ENCODE measurements at regions not wholly inside any gene's neighbourhood (a gene's known extent, or its start where the extent isn't known, plus 50 kb on each side); places are given as distances from the start of the nearest gene placed in this dataset.

DNA sequence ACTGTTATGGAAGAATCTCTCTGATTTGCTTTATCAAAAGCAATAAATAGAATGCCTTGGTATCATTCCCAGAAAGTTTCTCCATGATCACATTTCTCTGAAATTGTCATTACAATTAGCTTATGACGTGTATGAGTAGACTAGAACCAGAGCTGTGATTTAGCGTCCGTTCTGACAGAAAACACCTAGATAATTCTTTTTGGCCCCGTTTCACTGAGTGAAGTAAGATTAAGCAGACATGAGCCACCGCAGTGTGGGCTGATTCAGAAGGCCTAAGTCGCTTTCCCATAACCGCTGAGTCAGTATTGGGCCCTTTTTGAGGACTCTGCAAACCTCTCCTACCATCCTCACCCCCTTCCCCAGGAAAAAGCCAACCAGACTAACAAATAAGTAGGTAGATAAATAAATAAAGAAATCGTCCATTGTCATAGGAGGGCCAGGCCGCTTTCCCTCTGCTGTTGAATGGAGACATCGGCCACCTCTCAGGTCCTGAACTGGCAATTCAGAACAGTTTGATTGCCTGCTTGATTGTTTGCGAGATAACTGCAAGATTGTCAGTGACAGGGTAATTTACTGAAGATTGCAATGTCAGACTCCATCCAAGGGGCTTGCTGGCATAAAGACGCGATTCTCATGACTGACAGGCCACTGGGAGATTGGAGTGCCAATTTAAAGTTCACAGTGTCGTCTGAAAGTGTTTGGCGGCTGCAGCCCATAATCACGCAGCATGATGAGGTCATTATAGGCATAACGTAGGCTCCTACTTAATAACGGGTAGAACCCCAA lies 105.0 kb upstream of the WWC1 start:
- no peak for DNase-seq (ENCODE audit: low read depth in 4 of 4, low spot score in 3 of 4)

DNA sequence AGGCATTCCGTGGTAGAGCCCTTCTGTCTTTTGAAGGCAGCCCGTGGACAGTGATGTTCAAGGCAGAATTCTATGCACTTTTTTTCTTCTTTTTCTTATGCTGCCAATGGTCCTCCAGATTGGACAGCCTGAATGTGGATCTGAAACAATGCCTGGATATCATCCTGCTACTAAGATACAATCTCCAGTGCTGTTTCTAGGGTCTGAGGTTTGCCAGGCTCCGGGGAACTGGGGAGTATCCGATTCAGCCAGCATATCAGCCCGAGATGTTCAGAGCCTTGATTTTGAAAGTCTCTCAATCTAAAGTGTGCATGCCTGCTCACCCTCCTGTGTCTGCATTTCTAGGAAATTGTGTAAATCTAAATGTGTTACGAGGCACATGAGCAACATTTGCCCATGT lies 103.8 kb upstream of the WWC1 start:
- DNase-seq (ENCODE audit: low read depth in 4 of 4, low spot score in 3 of 4): no peak

DNA sequence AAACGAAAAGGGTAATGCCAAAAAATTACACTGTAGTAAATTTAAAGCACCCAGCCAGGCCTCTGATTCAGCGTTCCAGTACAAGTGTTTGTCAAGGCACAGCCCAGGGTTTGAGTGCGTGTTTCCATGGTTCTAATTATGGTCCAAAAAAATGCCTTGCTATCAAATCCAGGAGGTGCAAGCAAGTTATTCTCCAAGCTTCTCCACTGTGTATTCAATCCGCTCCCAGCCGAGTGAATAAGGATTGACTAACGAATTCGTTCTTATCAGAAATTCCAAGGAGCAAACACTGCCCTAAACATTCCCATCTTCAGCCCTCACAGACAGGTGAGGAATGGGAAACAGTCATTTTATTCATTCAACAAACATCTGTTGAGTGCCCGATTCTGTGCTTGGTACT lies 103.3 kb upstream of the WWC1 start:
- DNase-seq (ENCODE audit: low read depth in 4 of 4, low spot score in 3 of 4): no peak

DNA sequence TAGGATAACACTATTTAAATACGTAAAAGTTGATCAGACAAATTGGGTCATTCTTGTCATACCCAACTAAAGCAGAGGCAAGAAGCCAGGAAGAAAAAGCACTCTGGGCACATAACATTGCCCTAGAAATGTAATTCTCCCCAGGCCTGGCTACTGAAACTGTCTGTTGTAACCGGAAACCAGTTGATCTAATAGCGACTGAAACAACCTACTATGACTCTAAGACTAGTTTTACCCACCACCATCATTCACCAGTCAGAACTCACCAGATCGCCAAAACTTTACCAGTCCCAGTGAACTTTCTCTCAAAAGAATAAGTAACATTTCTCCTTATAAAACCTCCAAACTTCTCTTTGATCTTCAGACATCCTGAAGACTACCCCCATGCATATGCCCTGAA lies 99.3 kb upstream of the WWC1 start:
- no peak for DNase-seq (ENCODE audit: low read depth in 4 of 4, low spot score in 3 of 4)

DNA sequence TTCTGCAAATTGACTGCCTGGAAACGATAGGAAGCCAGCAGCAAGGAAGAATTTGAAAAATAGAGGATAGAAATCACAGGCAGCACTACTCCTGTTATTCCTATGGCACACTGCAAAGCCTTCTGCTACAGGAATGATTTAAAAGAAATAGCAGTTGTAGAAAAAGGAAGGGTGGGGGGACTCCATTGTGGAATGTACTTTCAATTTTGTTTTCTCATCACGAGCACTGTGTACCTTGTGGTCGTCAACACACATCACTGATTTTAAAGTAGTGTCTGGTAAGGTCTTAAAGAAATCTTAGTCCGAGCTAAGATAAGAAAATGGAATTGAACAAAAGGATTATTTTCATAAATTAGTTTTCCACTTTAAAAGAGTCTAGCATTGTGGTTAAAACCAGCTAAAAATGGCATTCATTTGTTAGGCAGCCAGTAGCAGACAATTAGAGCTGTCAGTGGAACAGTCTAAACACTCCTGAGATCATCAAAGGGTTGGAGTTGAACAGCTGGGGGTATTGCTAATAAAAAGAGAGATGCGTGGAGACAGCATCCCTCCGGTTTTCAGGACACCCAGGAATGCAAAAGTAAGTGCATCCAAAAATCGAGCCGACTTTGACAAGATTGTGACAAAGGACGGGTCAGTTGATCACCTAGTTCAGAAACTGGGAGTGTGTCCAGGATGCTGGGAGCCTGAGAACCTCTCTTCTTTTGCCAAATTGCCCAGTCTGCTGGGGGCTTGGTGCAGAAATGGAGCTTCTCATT lies 97.8 kb upstream of the WWC1 start:
- DNase-seq (ENCODE audit: low read depth in 4 of 4, low spot score in 3 of 4): no peak

DNA sequence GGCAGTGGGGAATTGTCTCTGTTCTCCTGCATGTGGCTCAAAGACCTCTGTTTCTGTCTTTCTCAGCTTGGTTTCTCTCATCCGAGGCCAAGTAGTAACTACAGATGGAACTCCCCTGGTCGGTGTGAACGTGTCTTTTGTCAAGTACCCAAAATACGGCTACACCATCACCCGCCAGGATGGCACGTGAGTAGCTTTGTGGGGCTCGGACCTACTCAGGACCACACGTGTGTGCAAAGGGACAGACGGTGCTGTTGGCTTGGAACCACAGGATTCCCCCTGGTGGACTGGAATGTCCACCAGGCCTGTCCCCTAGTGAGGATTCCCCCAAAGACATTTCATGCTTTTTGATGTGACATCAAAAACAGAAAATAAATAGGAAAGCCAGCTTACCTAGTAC lies 96.3 kb upstream of the WWC1 start:
- no peak for DNase-seq (ENCODE audit: low read depth in 4 of 4, low spot score in 3 of 4)

DNA sequence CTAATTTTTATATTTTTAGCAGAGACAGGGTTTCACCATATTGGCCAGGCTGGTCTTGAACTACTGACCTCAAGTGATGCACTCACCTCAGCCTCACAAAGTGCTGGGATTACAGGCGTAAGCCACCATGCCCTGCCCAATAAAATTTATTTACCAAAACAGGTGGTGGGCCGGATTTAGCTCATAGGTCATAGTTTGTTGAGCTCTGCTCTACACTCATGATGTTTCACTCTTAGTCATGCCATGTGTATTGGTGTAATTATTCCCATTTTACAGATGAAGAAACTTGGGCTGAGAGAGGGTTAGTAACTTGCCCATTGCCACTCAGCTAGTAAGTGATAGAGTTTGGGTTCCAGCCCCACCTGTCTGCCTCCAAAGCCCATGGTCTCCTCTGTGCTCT lies 93.1 kb upstream of the WWC1 start:
- no peak for DNase-seq (ENCODE audit: low read depth in 4 of 4, low spot score in 3 of 4)

DNA sequence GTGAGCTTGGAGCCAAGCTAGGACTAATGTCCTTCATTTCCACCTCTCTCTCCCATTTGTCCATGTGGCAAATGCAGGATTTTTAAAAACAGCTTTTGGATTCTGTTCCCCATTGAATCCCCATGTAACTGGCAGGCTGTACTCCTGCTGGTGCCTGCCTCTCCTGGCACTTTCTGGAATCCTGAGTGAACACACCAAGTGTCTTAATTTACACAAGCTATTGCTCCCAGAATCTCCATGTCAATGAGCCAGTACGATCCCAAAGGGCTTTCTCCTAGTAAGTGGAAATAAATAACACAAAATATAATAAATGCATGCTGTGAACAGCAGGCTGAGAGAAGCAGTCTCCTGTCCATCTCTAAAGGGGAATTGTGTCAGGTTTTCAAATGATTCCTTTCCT lies 88.4 kb upstream of the WWC1 start:
- DNase-seq (ENCODE audit: low read depth in 4 of 4, low spot score in 3 of 4): no peak

DNA sequence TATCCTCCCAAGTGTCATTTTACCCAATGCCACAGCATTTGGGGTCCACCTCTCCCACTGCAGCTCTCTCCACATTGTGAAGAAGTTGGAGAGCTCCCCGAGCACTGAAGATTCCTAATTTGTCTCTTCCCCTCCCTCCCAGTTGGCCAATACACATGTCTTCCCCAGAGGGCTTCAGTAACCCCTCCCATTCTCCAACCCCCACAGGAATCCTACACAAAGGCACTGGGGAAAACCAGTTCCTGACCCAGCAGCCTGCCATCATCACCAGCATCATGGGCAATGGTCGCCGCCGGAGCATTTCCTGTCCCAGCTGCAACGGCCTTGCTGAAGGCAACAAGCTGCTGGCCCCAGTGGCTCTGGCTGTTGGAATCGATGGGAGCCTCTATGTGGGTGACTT lies 87.3 kb upstream of the WWC1 start:
- no peak for DNase-seq (ENCODE audit: low read depth in 4 of 4, low spot score in 3 of 4)

DNA sequence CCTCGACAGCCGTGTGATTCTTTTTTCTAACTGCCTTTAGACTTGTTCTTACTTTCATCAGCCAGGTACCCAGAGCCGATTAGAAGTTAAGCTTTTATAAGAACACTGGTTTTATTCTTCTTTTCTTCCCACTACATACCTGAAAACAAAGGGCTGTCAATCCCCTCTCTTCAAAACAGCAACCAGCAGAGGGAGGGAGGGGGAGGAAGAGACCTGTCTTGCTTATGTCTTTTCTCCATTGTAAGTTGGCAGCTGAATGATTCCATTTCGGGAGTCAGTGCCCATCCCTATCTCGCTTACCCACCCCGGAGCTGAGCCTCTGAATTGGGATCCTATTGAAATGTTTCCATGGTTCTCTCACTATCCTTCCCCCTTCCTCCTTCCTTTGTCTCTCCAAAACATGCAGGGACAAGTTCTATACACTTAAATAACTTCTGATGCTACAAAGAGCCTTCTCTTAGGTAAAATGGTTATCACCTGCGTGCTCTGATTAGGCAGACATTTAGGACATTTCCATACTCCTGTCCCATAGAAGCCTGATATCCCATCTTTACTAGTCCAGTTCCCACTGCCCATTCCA lies 83.9 kb upstream of the WWC1 start:
- no peak for DNase-seq (ENCODE audit: low read depth in 4 of 4, low spot score in 3 of 4)

DNA sequence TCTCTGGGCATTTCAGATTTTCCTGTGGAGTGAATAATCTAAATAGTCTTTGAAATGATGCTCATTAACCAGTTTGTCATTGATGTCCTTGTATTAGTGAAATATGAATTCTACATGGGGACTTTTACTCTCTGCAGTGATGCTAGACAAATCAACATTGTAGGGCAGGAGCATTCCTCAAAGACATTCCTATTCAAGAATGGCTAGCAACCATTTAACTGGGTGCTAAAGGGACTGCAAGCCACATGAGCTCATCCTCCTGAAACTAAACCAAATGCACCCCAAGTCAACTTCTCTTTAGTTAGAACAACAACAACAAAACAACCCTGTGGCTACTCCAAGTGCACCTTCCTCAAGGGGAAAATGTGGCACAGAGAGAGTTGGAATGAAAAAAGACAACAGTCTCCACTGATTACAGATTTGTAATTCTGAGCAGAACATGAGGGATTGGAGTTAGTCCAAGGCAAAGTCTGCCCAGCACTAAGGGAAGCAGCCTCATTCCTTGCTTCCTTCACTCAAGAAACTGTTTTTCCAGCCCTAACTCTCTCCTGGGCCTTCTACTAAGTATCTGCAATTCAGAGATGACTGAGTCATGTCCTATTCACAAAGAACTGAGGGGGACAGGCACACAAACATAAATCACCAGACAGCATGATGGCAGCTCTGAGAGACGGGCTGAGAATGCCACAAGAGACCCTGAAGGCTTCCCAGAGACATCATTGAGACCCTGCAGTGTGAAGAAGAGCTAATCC lies 82.0 kb upstream of the WWC1 start:
- DNase-seq (ENCODE audit: low read depth in 4 of 4, low spot score in 3 of 4): no peak

DNA sequence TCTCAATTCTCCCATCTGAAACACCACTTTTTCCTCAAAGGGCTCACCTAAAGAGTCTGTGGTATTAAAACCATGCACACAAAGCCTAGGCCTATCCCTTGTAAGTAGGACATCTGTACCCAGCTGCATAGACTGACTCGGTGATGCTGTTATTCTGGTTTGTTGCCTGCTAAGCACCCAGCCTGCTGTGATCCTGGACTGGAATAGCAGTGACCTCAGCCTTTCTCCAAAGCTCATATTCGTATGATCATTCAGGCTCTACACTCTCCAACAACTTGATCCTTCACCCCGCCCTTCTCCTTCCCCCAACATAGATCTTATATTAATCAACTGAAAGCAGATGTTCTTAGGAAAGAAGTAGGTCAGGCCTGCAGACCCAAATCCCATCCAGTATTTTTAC lies 81.4 kb upstream of the WWC1 start:
- DNase-seq (ENCODE audit: low read depth in 4 of 4, low spot score in 3 of 4): no peak

DNA sequence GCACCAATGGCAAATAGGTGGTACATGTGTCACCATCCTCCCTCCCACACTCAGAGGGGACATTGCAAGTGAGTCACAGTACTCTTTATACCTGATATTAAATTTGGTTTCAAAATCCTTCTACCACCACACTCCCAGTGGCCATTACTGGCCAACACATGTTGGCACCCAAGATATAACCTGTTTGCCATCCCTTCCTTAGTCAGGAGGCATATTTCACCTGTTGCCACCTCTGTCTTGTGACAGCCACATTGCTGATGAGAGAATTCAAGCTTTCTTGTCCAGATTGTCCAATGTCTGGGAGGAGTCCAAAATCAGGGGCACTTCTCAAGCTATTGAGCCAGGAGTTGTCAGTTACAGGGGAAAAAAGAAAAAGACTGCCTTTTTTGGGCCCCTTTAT lies 80.2 kb upstream of the WWC1 start:
- DNase-seq (ENCODE audit: low read depth in 4 of 4, low spot score in 3 of 4): no peak

DNA sequence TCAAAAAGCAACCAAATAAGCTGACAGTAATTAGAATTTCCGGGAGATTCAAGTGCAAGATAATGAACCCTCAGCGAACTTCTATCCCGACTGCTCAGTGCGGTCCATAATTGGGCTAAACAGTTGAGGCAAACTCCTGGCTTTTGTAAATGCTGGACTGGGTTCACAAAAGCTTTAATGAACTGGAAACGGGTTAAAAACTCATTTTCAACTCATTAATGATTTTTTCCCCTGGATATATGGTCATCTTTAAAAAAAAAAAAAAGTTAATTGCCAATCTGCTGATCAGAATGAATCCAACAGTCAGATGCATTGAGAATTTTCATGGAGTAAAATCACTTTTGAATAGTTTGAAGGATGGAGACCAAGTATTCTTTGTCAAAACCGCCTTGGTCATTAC lies 79.5 kb upstream of the WWC1 start:
- no peak for DNase-seq (ENCODE audit: low read depth in 4 of 4, low spot score in 3 of 4)

DNA sequence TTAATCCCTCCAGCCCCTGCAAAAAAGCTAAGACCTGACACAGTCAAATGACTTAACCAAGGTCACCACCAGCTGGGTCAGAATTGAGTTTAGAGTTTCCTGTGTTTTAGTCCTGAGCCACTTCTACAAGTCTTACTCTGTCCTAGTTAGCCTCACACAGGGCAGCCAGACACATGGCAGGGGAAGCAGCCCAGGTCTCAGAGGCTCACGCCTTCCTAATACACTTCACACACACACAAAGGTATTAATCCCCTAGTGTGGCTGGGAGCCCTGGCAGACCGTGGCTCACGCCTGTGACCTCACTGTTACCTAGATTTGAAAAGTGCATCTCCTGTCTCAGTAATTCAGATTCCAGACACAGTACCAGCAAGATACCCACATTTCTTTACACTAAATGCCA lies 77.4 kb upstream of the WWC1 start:
- no peak for DNase-seq (ENCODE audit: low read depth in 4 of 4, low spot score in 3 of 4)

DNA sequence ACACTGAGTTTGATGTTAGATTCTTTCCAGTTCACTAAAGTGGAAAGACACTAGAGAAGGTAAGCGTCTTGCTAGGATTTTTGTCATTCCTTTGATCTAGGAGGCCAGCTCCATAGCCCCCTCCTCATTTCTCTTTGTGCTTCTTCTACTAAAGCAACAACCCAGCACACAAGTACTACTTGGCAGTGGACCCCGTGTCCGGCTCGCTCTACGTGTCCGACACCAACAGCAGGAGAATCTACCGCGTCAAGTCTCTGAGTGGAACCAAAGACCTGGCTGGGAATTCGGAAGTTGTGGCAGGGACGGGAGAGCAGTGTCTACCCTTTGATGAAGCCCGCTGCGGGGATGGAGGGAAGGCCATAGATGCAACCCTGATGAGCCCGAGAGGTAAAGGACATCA lies 76.6 kb upstream of the WWC1 start:
- DNase-seq (ENCODE audit: low read depth in 4 of 4, low spot score in 3 of 4): no peak

DNA sequence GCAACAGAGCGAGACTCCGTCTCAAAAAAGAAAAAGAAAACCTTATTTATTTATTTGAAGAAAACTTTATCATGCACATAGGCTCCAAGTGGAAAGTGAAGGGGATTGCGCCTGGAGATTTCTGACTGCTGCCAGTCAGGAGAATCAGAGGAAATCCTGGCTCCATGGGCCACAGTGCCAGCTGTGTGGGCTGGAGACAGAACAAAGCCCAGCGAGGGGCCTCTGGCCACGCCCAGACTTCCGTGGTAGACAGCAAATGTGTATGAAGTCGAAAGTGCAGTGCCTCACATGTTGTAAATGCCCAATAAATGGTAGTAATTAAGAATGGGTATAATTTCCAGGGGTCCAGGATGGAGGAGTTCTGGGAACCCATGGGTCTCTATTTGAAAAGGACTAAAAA lies 75.8 kb upstream of the WWC1 start:
- DNase-seq (ENCODE audit: low read depth in 4 of 4, low spot score in 3 of 4): no peak

DNA sequence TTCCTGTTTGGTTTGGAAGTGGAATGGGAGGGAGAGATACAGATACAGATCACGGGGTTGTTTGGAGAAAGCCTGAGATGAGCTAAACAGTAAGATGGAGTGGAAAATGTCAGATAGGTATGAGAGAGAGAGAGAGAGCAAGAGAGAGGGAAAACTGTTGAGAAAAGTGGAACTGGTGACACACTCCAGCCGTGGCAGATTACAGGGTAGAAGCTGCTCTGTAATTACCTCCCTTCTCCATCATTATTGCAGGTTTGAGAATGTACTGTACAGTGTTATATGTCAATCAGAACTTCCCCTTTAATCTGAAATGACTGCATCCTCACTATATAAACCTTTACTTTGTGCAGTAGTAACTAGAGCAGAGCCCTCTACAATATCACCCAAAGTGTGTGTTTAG lies 74.5 kb upstream of the WWC1 start:
- no peak for DNase-seq (ENCODE audit: low read depth in 4 of 4, low spot score in 3 of 4)

DNA sequence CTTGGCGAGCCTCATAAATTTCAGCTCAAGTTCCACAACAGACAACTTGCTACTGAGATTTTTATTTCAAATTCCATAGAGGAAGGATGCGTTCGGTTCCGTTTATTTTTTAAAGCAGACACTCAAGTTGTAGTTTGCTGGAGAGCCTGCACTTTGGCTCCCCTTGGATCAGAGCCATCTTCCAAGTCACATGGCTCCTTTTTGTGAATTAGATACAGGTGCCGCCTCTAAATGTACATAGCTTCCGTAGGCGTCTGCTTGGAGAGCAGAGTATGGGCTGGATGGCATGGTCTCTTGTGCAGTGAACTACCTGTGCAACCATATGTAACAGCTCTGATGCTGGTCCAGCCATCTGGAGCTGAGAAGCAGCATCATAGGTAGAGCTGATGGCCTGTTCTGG lies 73.9 kb upstream of the WWC1 start:
- no peak for DNase-seq (ENCODE audit: low read depth in 4 of 4, low spot score in 3 of 4)

DNA sequence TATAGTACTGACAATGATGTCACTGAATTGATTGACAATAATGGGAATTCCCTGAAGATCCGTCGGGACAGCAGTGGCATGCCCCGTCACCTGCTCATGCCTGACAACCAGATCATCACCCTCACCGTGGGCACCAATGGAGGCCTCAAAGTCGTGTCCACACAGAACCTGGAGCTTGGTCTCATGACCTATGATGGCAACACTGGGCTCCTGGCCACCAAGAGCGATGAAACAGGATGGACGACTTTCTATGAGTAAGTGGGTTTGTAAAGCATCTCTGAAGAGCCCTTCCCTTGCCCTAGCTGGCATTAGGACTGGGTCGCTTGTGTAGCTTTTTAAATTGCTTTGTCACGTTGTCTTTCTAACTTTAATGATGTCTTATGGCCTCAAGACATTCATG lies 72.7 kb upstream of the WWC1 start:
- DNase-seq (ENCODE audit: low read depth in 4 of 4, low spot score in 3 of 4): no peak
